ENCODE measurements at regions not wholly inside any gene's neighbourhood (a gene's known extent, or its start where the extent isn't known, plus 50 kb on each side); places are given as distances from the start of the nearest gene placed in this dataset.

GRCh38 chr1:243946253-243946652, 96.2 kb upstream of the AKT3 start:
- intact Hi-C loops (cut with DNase I): no loop called here
- Histone ChIP-seq H3K4me3 (replicated peaks in 1 of 3) (no peak overlapping the region), H3K9me3 (no peaks in the 10 kb centered on the region), H3K27ac (no peak overlapping the region), H3K27me3 (no peaks in the 10 kb centered on the region), H3K36me3 (no peaks in the 10 kb centered on the region), H3K4me1 (no peaks in the 10 kb centered on the region)
- WGBS, 2 donors: 63 to 67% methylated on average over 7 of the region's 7 CpGs
- no peak for DNase-seq
- no peak for TF ChIP-seq POLR2A (IDR thresholded peaks at IDR 0.05)
- TF ChIP-seq CTCF (IDR thresholded peaks at IDR 0.05): no peak

DNA sequence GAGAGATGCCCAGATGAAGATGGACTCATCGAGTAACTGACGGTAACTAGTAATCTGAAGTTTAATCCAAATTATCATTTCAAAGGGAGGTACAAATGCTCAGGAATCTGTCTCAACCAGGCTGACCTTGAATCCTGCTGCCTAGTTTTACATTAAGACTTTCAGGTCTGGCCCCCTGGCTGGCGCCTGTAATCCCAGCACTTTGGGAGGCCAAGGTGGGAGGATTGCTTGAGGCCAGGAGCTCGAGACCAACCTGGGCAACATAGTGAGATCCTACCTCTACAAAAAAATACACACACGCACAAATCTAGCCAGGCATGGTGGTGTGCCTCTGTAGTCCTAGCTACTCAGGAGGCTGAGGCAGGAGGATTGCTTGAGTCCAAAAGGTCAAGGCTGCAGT, 95.7 kb upstream of the AKT3 start:
- DNase-seq: no peak
- 89 to 97% methylated on average over 5 of the region's 5 CpGs for WGBS, 2 donors
- no peak for TF ChIP-seq CTCF (IDR thresholded peaks at IDR 0.05)
- no peak for TF ChIP-seq POLR2A (IDR thresholded peaks at IDR 0.05)

DNA sequence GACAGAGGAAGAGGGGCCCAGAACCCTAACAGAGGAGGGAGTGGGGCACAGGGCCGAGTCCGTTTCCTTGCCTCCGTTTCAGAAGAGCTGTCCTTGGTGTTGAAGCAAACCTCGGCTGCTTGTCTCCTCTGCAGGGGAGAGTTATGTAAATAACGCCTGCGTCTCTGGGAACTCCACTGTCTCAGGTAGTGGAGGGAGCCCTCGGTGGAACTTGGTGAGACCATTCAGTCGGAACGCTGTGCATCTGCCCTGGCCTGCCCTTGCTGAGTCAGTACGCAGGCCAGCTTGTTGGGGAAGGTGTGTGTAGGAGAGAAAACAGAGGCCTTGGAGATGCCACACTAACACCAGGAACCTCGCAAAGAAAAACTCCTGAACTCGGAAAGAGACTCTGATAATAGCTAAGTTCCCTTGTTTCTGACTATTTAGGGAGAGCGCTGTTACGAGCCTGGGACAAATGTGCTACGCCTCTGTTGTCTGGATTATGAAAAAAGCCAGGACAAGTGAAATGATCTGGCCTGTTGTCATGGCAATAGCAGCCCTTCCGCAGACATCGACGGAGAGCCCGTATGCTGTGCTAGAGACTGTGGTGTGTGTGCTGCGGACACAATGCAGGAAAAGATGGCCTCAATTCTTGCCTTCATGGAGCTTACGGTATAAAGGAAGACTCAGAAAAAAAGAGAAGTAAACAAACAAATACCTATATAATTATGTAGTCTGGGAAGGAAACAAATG, 94.6 kb upstream of the AKT3 start:
- WGBS, 2 donors: 45 to 50% methylated on average over 21 of the region's 21 CpGs
- H3K27ac ChIP-seq: no peak overlapping the region
- no peaks in the 10 kb centered on the region for H3K27me3 ChIP-seq
- TF ChIP-seq CTCF (IDR thresholded peaks at IDR 0.05): no peak
- H3K4me1 ChIP-seq: no peaks in the 10 kb centered on the region
- H3K36me3 ChIP-seq: no peaks in the 10 kb centered on the region
- intact Hi-C loops (cut with DNase I): no loop called here
- H3K9me3 ChIP-seq: no peaks in the 10 kb centered on the region
- peak in 1 of 2 donors; percentile 2 for DNase-seq
- H3K4me3 ChIP-seq (replicated peaks in 1 of 3): no peak overlapping the region

More for the DNA sequence above, 95.7 kb upstream of the AKT3 start:
- intact Hi-C loops (cut with DNase I): no loop called here
- Histone ChIP-seq H3K9me3 (no peaks in the 10 kb centered on the region), H3K36me3 (no peaks in the 10 kb centered on the region), H3K4me3 (replicated peaks in 1 of 3) (no peak overlapping the region), H3K27me3 (no peaks in the 10 kb centered on the region), H3K27ac (no peak overlapping the region), H3K4me1 (no peaks in the 10 kb centered on the region)

DNA sequence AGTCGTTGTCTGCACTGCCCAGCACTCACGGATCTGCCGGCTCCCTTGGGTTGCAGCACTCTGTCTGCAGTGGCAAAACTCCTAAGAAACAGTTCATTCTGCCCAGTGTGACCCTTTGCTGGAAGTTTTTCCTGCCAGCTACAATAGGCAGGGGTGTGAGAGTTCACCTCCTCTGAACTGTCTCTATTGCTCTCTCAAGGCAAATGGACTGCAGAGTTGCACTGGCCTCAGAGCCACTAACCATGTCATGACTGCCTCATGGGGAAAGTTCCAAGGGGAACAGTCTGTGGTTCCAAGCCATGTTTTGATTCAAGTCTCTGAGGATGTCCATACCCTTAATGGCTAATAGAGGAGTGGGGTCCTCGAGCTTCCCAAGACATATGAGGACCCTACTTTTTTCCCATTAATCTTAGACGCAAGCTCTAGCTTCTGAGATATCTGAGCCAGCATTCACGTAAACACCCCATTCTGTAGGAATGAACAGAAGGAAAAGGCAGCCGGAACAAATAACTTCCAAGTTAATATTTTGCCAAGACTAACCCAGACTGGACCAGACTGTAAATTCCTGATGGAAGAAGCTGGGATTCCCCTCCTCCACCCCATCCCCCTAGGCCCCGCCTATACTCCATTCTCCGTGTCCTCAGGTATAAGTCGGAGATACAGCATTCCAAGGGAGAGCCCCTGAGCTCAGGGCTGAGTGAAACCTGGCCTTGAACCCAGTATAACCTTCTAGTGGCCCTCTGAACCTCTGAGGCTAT, 93.8 kb upstream of the AKT3 start:
- 73% methylated on average over 10 of the region's 10 CpGs for WGBS, 2 donors
- Histone ChIP-seq H3K9me3 (no peaks in the 10 kb centered on the region), H3K4me3 (replicated peaks in 1 of 3) (no peak overlapping the region), H3K27ac (no peak overlapping the region), H3K4me1 (peaks cover 0 to 6% of the 10 kb centered on the region in 2 donors), H3K27me3 (no peaks in the 10 kb centered on the region), H3K36me3 (no peaks in the 10 kb centered on the region)
- TF ChIP-seq POLR2A (IDR thresholded peaks at IDR 0.05): no peak
- TF ChIP-seq CTCF (IDR thresholded peaks at IDR 0.05): no peak
- intact Hi-C loops (cut with DNase I): no loop called here
- no peak for DNase-seq
